ENCODE measurements at regions not wholly inside any gene's neighbourhood (a gene's known extent, or its start where the extent isn't known, plus 50 kb on each side); places are given as distances from the start of the nearest gene placed in this dataset.

GRCh38 chr15:99902248-99902928 is 169.2 kb upstream of the LYSMD4 start:
- TF ChIP-seq, protein P1, sequence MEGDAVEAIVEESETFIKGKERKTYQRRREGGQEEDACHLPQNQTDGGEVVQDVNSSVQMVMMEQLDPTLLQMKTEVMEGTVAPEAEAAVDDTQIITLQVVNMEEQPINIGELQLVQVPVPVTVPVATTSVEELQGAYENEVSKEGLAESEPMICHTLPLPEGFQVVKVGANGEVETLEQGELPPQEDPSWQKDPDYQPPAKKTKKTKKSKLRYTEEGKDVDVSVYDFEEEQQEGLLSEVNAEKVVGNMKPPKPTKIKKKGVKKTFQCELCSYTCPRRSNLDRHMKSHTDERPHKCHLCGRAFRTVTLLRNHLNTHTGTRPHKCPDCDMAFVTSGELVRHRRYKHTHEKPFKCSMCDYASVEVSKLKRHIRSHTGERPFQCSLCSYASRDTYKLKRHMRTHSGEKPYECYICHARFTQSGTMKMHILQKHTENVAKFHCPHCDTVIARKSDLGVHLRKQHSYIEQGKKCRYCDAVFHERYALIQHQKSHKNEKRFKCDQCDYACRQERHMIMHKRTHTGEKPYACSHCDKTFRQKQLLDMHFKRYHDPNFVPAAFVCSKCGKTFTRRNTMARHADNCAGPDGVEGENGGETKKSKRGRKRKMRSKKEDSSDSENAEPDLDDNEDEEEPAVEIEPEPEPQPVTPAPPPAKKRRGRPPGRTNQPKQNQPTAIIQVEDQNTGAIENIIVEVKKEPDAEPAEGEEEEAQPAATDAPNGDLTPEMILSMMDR (IDR thresholded peaks at IDR 0.05; ENCODE audit: poor library complexity, severe bottlenecking): no peak
- Histone ChIP-seq H3K4me3 (ENCODE audit: low read length) (no peak overlapping the region), H3K9me3 (ENCODE audit: low read length) (no peaks in the 10 kb centered on the region), H3K27ac (ENCODE audit: low read length) (no peak overlapping the region), H3K27me3 (ENCODE audit: insufficient read depth, low read depth, low read length) (no peaks in the 10 kb centered on the region), H3F3A (ENCODE audit: insufficient read depth, low read length, poor library complexity, severe bottlenecking) (no peaks in the 10 kb centered on the region), H3K79me2 (replicated peaks; ENCODE audit: insufficient read depth, low read length) (no peaks in the 10 kb centered on the region), H3K9me2 (ENCODE audit: insufficient read depth, low read length) (no peaks in the 10 kb centered on the region), H4K20me1 (ENCODE audit: insufficient read depth) (no peaks in the 10 kb centered on the region), H2AFZ (ENCODE audit: low read depth, low read length) (no peak overlapping the region), H3K36me3 (ENCODE audit: insufficient read depth, low read length) (no peaks in the 10 kb centered on the region), H3K9ac (ENCODE audit: low read length) (no peak overlapping the region), H3K4me2 (ENCODE audit: low read length) (no peak overlapping the region)

- Histone ChIP-seq H3K9me3 (ENCODE audit: low read length) (no peaks in the 10 kb centered on the region), H3K27me3 (ENCODE audit: insufficient read depth, low read depth, low read length) (no peaks in the 10 kb centered on the region), H3K27ac (ENCODE audit: low read length) (no peak overlapping the region), H3K9me2 (ENCODE audit: insufficient read depth, low read length) (no peaks in the 10 kb centered on the region), H3K4me3 (ENCODE audit: low read length) (no peak overlapping the region), H3K36me3 (ENCODE audit: insufficient read depth, low read length) (no peaks in the 10 kb centered on the region), H3F3A (ENCODE audit: insufficient read depth, low read length, poor library complexity, severe bottlenecking) (no peaks in the 10 kb centered on the region), H4K20me1 (ENCODE audit: insufficient read depth) (no peaks in the 10 kb centered on the region), H3K9ac (ENCODE audit: low read length) (no peak overlapping the region), H2AFZ (ENCODE audit: low read depth, low read length) (no peak overlapping the region), H3K4me2 (ENCODE audit: low read length) (no peak overlapping the region), H3K79me2 (replicated peaks; ENCODE audit: insufficient read depth, low read length) (no peaks in the 10 kb centered on the region)
- TF ChIP-seq SMC3 (conservative IDR thresholded peaks at IDR 0.05; ENCODE audit: poor library complexity): no peak
- no peak for TF ChIP-seq EP300 (conservative IDR thresholded peaks at IDR 0.05; ENCODE audit: poor library complexity, severe bottlenecking)
- TF ChIP-seq TAF1 (IDR thresholded peaks at IDR 0.05; ENCODE audit: low read depth): no peak
- TF ChIP-seq, protein P2, sequence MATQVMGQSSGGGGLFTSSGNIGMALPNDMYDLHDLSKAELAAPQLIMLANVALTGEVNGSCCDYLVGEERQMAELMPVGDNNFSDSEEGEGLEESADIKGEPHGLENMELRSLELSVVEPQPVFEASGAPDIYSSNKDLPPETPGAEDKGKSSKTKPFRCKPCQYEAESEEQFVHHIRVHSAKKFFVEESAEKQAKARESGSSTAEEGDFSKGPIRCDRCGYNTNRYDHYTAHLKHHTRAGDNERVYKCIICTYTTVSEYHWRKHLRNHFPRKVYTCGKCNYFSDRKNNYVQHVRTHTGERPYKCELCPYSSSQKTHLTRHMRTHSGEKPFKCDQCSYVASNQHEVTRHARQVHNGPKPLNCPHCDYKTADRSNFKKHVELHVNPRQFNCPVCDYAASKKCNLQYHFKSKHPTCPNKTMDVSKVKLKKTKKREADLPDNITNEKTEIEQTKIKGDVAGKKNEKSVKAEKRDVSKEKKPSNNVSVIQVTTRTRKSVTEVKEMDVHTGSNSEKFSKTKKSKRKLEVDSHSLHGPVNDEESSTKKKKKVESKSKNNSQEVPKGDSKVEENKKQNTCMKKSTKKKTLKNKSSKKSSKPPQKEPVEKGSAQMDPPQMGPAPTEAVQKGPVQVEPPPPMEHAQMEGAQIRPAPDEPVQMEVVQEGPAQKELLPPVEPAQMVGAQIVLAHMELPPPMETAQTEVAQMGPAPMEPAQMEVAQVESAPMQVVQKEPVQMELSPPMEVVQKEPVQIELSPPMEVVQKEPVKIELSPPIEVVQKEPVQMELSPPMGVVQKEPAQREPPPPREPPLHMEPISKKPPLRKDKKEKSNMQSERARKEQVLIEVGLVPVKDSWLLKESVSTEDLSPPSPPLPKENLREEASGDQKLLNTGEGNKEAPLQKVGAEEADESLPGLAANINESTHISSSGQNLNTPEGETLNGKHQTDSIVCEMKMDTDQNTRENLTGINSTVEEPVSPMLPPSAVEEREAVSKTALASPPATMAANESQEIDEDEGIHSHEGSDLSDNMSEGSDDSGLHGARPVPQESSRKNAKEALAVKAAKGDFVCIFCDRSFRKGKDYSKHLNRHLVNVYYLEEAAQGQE (IDR thresholded peaks at IDR 0.05; ENCODE audit: borderline replicate concordance): no peak
- no peak for TF ChIP-seq EZH2 (IDR thresholded peaks at IDR 0.05; ENCODE audit: borderline replicate concordance, insufficient read depth, low read length, poor library complexity, severe bottlenecking)
- TF ChIP-seq POLR2AphosphoS5 (IDR thresholded peaks at IDR 0.05): no peak
- TF ChIP-seq MXI1 (conservative IDR thresholded peaks at IDR 0.05; ENCODE audit: poor library complexity, severe bottlenecking): no peak
- TF ChIP-seq, protein P1 (IDR thresholded peaks at IDR 0.05; ENCODE audit: poor library complexity, severe bottlenecking): no peak
- no peak for TF ChIP-seq RAD21 (conservative IDR thresholded peaks at IDR 0.05)
Measured at GRCh38 chr15:99895956-99896311, 162.7 kb upstream of the LYSMD4 start.
